GM23338 (cell line): ENCODE measurements at regions not wholly inside any gene's neighbourhood (a gene's known extent, or its start where the extent isn't known, plus 50 kb on each side); places are given as distances from the start of the nearest gene placed in this dataset.

Experiments
- ATAC-seq: fragments of 200-7000 bp; cut with Tn5 transposase; 3 replicates; pipeline ENCODE4 v1.9.1; 2020
- DNase-seq: peaks from one replicate; pipeline ENCODE4 v3.0.0-alpha.2; 2015; ENCODE audit warnings: low spot score
- H2AFZ ChIP-seq: fragments of 200-600 bp; sonication (generic); 2 replicates; pipeline ENCODE4 v1.8.0; 2016; ENCODE audit warnings: antibody characterized with exemption, mild to moderate bottlenecking, moderate library complexity
- H3F3A ChIP-seq: fragments of 200-600 bp; sonication (generic); replicated peaks from 2 replicates; pipeline ENCODE4 v1.8.0; 2017; ENCODE audit warnings: antibody characterized with exemption, mixed run types, low read depth
- H3K27ac ChIP-seq: fragments of 200-600 bp; sonication (generic); 2 replicates; pipeline ENCODE4 v1.6.1; 2016; ENCODE audit warnings: low read depth
- H3K27me3 ChIP-seq: fragments of 200-600 bp; sonication (generic); 2 replicates; pipeline ENCODE4 v1.8.0; 2016; ENCODE audit warnings: mild to moderate bottlenecking, mixed run types, moderate library complexity; ENCODE audit not compliant: insufficient read depth
- H3K36me3 ChIP-seq: fragments of 200-600 bp; sonication (generic); 2 replicates; pipeline ENCODE4 v1.8.0; 2016; ENCODE audit warnings: mild to moderate bottlenecking; ENCODE audit not compliant: insufficient read depth
- H3K4me1 ChIP-seq: fragments of 200-600 bp; sonication (generic); 2 replicates; pipeline ENCODE4 v1.8.0; 2016; ENCODE audit warnings: mild to moderate bottlenecking, moderate library complexity; ENCODE audit not compliant: insufficient read depth
- H3K4me2 ChIP-seq: fragments of 200-600 bp; sonication (generic); 2 replicates; pipeline ENCODE4 v1.7.1; 2017; ENCODE audit warnings: mixed run types
- H3K4me3 ChIP-seq: fragments of 200-600 bp; sonication (generic); 2 replicates; pipeline ENCODE4 v1.6.1; 2016; ENCODE audit warnings: mixed run types
- H3K79me2 ChIP-seq: fragments of 200-600 bp; sonication (generic); replicated peaks from 2 replicates; pipeline ENCODE4 v1.8.0; 2017; ENCODE audit warnings: mild to moderate bottlenecking; ENCODE audit not compliant: insufficient read depth
- H3K9me2 ChIP-seq: fragments of 200-600 bp; sonication (generic); 2 replicates; pipeline ENCODE4 v1.8.0; 2017; ENCODE audit not compliant: insufficient read depth
- H4K20me1 ChIP-seq: fragments of 200-600 bp; sonication (generic); replicated peaks from 2 replicates; pipeline ENCODE4 v1.8.0; 2017; ENCODE audit warnings: mild to moderate bottlenecking; ENCODE audit not compliant: insufficient read depth
- H3K27ac Mint-ChIP-seq: 2 replicates; pipeline ENCODE4 v1.8.0; 2020; ENCODE audit warnings: inconsistent platforms, mild to moderate bottlenecking, moderate library complexity, mixed read lengths
- H3K27me3 Mint-ChIP-seq: 3 replicates; pipeline ENCODE4 v1.8.0; 2022; ENCODE audit warnings: low read depth, mild to moderate bottlenecking, moderate library complexity, mixed read lengths, inconsistent platforms; ENCODE audit not compliant: insufficient read depth, poor library complexity
- H3K36me3 Mint-ChIP-seq: 3 replicates; pipeline ENCODE4 v1.8.0; 2021; ENCODE audit warnings: low read depth, mild to moderate bottlenecking, inconsistent platforms, moderate library complexity, mixed read lengths
- H3K4me1 Mint-ChIP-seq: 3 replicates; pipeline ENCODE4 v1.8.0; 2020; ENCODE audit warnings: mild to moderate bottlenecking, inconsistent platforms, mixed read lengths
- H3K4me3 Mint-ChIP-seq: 3 replicates; pipeline ENCODE4 v1.8.0; 2021; ENCODE audit warnings: moderate library complexity, mild to moderate bottlenecking, inconsistent platforms, mixed read lengths
- H3K9me3 Mint-ChIP-seq: 3 replicates; pipeline ENCODE4 v1.8.0; 2020; ENCODE audit warnings: moderate library complexity, mild to moderate bottlenecking, inconsistent platforms, mixed read lengths
- CREB1 ChIP-seq: fragments of 250-450 bp; sonication (Bioruptor Pico); IDR thresholded peaks from 2 replicates; pipeline ENCODE4 v1.5.0; 2020; ENCODE audit warnings: low read depth, mild to moderate bottlenecking, moderate library complexity
- CTCF ChIP-seq, 2 experiments: fragments of 200-600 bp in 1 of 2; sonication (generic) in 1 of 2; conservative IDR thresholded peaks; 2 replicates each; pipeline versions ENCODE4 v1.5.1 to v1.6.1; 2016 to 2017; ENCODE audit warnings: antibody characterized with exemption in 2 of 2, low read depth in 2 of 2, mild to moderate bottlenecking in 2 of 2, moderate library complexity in 1 of 2
- ETS1 ChIP-seq: IDR thresholded peaks from 2 replicates; pipeline ENCODE4 v1.6.1; 2016; ENCODE audit warnings: antibody characterized with exemption
- EZH2 ChIP-seq: fragments of 200-600 bp; sonication (generic); IDR thresholded peaks from one replicate; pipeline ENCODE4 v1.8.0; 2017; ENCODE audit warnings: antibody characterized with exemption, mild to moderate bottlenecking, low read depth; ENCODE audit not compliant: unreplicated experiment
- NANOG ChIP-seq: IDR thresholded peaks from 2 replicates; pipeline ENCODE4 v1.6.1; 2016; ENCODE audit warnings: antibody characterized with exemption, borderline replicate concordance
- POLR2AphosphoS5 ChIP-seq: IDR thresholded peaks from 2 replicates; pipeline ENCODE4 v1.6.1; 2016; ENCODE audit warnings: antibody characterized with exemption, low read depth
- REST ChIP-seq: IDR thresholded peaks from one replicate; pipeline ENCODE4 v1.6.1; 2018; ENCODE audit warnings: antibody characterized with exemption; ENCODE audit not compliant: unreplicated experiment
- STAT1 ChIP-seq: IDR thresholded peaks from one replicate; pipeline ENCODE4 v1.6.1; 2016; ENCODE audit warnings: antibody characterized with exemption; ENCODE audit not compliant: unreplicated experiment
- ZNF114 ChIP-seq: fragments of 250-450 bp; sonication (Bioruptor Pico); IDR thresholded peaks from 2 replicates; pipeline ENCODE4 v1.5.0; 2020; ENCODE audit warnings: mild to moderate bottlenecking, moderate library complexity
- ZNF331 ChIP-seq: fragments of 250-450 bp; sonication (Bioruptor Pico); IDR thresholded peaks from 2 replicates; pipeline ENCODE4 v1.5.0; 2020; ENCODE audit warnings: low read depth, mild to moderate bottlenecking, moderate library complexity

- TF ChIP-seq ETS1 (no peak), POLR2AphosphoS5 (no peak), STAT1 (no peak), CREB1 (CRISPR knock-in tag) (no peak), CTCF (conservative IDR thresholded peaks at IDR 0.05; ENCODE audit: low read depth in 2 of 2) (no peak), EZH2 (no peak), REST (no peak), ZNF114 (no peak)
Measured at GRCh38 chr12:116483959-116484750, 75.0 kb upstream of the MAP1LC3B2 start (continued).

- no peak overlapping the region for H3K4me3 Mint-ChIP-seq
Measured at GRCh38 chr12:116484807-116485206, 74.4 kb upstream of the MAP1LC3B2 start.

More at GRCh38 chr12:116484807-116485206, 74.4 kb upstream of the MAP1LC3B2 start:
- Mint-ChIP-seq H3K27me3 (peaks cover 12% of the 10 kb centered on the region), H3K27ac (no peak overlapping the region), H3K36me3 (no peaks in the 10 kb centered on the region), H3K4me1 (peaks cover 2% of the 10 kb centered on the region; the same call in 1 of the 3 replicates), H3K9me3 (peaks cover 10% of the 10 kb centered on the region)
- no peaks in the 10 kb centered on the region for H3K36me3 ChIP-seq
- H3K4me3 ChIP-seq = no peak overlapping the region
- H3K27ac ChIP-seq = no peak overlapping the region
- H4K20me1 ChIP-seq = no peaks in the 10 kb centered on the region
- no peaks in the 10 kb centered on the region for H3K27me3 ChIP-seq
- H3K79me2 ChIP-seq = no peaks in the 10 kb centered on the region
- TF ChIP-seq ETS1 (no peak), ZNF114 (no peak), NANOG (no peak), CTCF (conservative IDR thresholded peaks at IDR 0.05; ENCODE audit: low read depth in 2 of 2) (no peak), CREB1 (CRISPR knock-in tag) (no peak), ZNF331 (no peak), POLR2AphosphoS5 (no peak)
- ATAC-seq (no peak), DNase-seq (no peak)
- H3F3A ChIP-seq = no peaks in the 10 kb centered on the region
- H3K4me2 ChIP-seq = no peak overlapping the region
- H2AFZ ChIP-seq = no peak overlapping the region
- no peaks in the 10 kb centered on the region for H3K9me2 ChIP-seq
- H3K4me1 ChIP-seq = no peaks in the 10 kb centered on the region
